Left lung (tissue), 4 donors: ENCODE measurements at regions not wholly inside any gene's neighbourhood (a gene's known extent, or its start where the extent isn't known, plus 50 kb on each side); places are given as distances from the start of the nearest gene placed in this dataset.

ENCODE experiments used
- ATAC-seq: fragments of 200-7000 bp; cut with Tn5 transposase; one replicate; pipeline ENCODE4 v1.9.1; 2020; ENCODE audit warnings: moderate library complexity
- DNase-seq, 4 donors: peaks; one replicate each; pipeline ENCODE4 v3.0.0-alpha.2; 2013 to 2020
- H3K27ac ChIP-seq, 2 donors: fragments of 200-600 bp; sonication (generic) in 1 of 2; one replicate each; pipeline versions ENCODE4 v1.5.0 to v1.8.0; 2020 to 2021
- H3K27me3 ChIP-seq, 2 donors: fragments of 200-600 bp; sonication (generic) in 1 of 2; one replicate each; pipeline versions ENCODE4 v1.5.0 to v1.8.0; 2020 to 2021
- H3K36me3 ChIP-seq, 2 donors: fragments of 200-600 bp; sonication (generic) in 1 of 2; one replicate each; pipeline versions ENCODE4 v1.5.0 to v1.8.0; 2020 to 2021
- H3K4me1 ChIP-seq, 2 donors: fragments of 200-600 bp; one replicate each; pipeline ENCODE4 v1.8.0; 2021
- H3K4me3 ChIP-seq, 2 donors: fragments of 200-600 bp; sonication (generic) in 1 of 2; one replicate each; pipeline versions ENCODE4 v1.5.0 to v1.8.0; 2020 to 2021; ENCODE audit warnings: mild to moderate bottlenecking in 1 of 2
- H3K9me3 ChIP-seq, 2 donors: fragments of 200-600 bp; sonication (generic) in 1 of 2; one replicate each; pipeline versions ENCODE4 v1.5.0 to v1.8.0; 2020 to 2021
- intact Hi-C, 2 donors: fragments of 100-400 bp; cut with DNase I; formaldehyde crosslinking; loops; one replicate each; pipeline versions ENCODE4 v1.11.2 to v1.14.2; 2022
- TF ChIP-seq, protein P1 (sequence below), 2 donors: fragments of 200-600 bp; sonication (generic) in 1 of 2; IDR thresholded peaks; one replicate each; pipeline versions ENCODE4 v1.5.0 to v1.8.0; 2021; ENCODE audit warnings: antibody characterized with exemption in 2 of 2
- donor health status: DM: no; HTN: yes; CAD: no.
- donor health status: DM: no; HTN: no; CAD: no.

DNA sequence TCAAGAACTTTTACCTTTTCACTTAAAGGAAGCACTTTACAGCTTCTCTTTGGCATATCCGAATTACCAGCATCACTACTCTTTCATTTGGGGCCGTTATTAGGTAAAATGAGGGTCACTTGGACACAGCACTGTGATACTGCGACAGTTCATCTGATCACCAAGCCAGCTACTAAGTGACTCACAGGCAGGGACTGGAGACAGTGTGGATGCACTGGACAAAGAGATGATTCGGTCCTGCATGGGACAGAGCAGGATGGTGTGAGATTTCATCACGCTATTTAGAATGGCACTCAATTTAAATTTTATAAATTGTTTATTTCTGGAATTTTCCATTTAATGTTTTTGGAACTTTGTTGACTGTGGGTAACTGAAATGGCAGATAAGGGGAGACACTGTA lies 166.9 kb upstream of the IL12A start:
- no peaks in the 10 kb centered on the region for H3K9me3 ChIP-seq
- no peak for DNase-seq
- TF ChIP-seq, protein P1, sequence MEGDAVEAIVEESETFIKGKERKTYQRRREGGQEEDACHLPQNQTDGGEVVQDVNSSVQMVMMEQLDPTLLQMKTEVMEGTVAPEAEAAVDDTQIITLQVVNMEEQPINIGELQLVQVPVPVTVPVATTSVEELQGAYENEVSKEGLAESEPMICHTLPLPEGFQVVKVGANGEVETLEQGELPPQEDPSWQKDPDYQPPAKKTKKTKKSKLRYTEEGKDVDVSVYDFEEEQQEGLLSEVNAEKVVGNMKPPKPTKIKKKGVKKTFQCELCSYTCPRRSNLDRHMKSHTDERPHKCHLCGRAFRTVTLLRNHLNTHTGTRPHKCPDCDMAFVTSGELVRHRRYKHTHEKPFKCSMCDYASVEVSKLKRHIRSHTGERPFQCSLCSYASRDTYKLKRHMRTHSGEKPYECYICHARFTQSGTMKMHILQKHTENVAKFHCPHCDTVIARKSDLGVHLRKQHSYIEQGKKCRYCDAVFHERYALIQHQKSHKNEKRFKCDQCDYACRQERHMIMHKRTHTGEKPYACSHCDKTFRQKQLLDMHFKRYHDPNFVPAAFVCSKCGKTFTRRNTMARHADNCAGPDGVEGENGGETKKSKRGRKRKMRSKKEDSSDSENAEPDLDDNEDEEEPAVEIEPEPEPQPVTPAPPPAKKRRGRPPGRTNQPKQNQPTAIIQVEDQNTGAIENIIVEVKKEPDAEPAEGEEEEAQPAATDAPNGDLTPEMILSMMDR (IDR thresholded peaks at IDR 0.05), result no peak
- H3K27me3 ChIP-seq, result no peaks in the 10 kb centered on the region
- peaks cover 3 to 6% of the 10 kb centered on the region in 2 donors for H3K4me1 ChIP-seq
- no peak overlapping the region for H3K27ac ChIP-seq
- ATAC-seq, result no peak
- intact Hi-C loops, result no loop called here
- no peak overlapping the region for H3K4me3 ChIP-seq
- H3K36me3 ChIP-seq, result no peaks in the 10 kb centered on the region

GRCh38 chr3:159823780-159824179 lies 164.9 kb upstream of the IL12A start:
- intact Hi-C loops, result no loop called here
- Histone ChIP-seq H3K27ac (no peak overlapping the region), H3K9me3 (no peaks in the 10 kb centered on the region), H3K4me3 (no peak overlapping the region), H3K27me3 (no peaks in the 10 kb centered on the region), H3K4me1 (peaks cover 3 to 10% of the 10 kb centered on the region in 2 donors), H3K36me3 (no peaks in the 10 kb centered on the region)
- DNase-seq (no peak), ATAC-seq (no peak)
- TF ChIP-seq, protein P1 (IDR thresholded peaks at IDR 0.05), result no peak

GRCh38 chr3:159824333-159824732 lies 164.3 kb upstream of the IL12A start:
- TF ChIP-seq, protein P1 (IDR thresholded peaks at IDR 0.05), result no peak
- DNase-seq (no peak), ATAC-seq (peak; percentile 68)
- Histone ChIP-seq H3K9me3 (no peaks in the 10 kb centered on the region), H3K27me3 (no peaks in the 10 kb centered on the region), H3K27ac (no peak overlapping the region), H3K4me3 (no peak overlapping the region), H3K36me3 (no peaks in the 10 kb centered on the region), H3K4me1 (peaks cover 4 to 15% of the 10 kb centered on the region in 2 donors)
- intact Hi-C loops, result no loop called here

DNA sequence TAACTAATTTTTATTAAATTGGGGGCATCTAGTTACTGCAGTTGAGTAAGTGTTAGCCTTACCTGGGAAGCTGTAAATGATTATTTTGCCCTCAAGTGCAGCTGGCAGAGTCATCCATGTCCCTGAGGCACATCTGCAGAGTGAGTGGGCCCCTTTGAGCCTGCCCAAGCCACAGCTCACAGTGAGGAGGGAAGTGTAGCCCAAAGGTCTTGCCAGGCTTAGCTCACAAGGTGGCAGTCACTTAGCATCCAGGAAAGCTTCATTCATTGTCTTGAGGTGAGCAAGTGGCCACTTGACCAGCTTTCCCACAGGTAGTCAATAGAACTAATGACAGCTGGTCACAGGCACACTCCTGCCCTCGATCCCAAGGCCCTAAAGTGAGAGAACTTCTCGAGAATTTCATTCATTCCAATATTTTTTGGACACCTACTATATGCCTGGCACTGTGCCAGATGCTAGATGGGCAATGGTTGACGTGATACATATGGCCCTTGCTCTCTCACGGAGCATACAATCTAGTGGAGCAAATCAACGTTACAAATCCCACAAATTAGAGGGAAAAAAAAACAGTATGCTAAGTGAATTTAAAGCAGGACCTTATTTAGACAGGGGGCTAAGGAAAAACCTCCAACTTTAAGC lies 163.3 kb upstream of the IL12A start:
- peak; percentile 22 for ATAC-seq
- DNase-seq, result no peak
- Histone ChIP-seq H3K9me3 (no peaks in the 10 kb centered on the region), H3K4me1 (peaks cover 10 to 24% of the 10 kb centered on the region in 2 donors), H3K27me3 (no peaks in the 10 kb centered on the region), H3K36me3 (no peaks in the 10 kb centered on the region), H3K4me3 (no peak overlapping the region), H3K27ac (no peak overlapping the region)
- TF ChIP-seq, protein P1 (IDR thresholded peaks at IDR 0.05), result no peak
- intact Hi-C loops, result no loop called here

GRCh38 chr3:159828542-159828943 lies 160.1 kb upstream of the IL12A start:
- intact Hi-C loops, result no loop called here
- H3K27ac ChIP-seq, result no peak overlapping the region
- no peaks in the 10 kb centered on the region for H3K27me3 ChIP-seq
- no peaks in the 10 kb centered on the region for H3K36me3 ChIP-seq
- H3K9me3 ChIP-seq, result no peaks in the 10 kb centered on the region
- H3K4me1 ChIP-seq, result peaks cover 7 to 29% of the 10 kb centered on the region in 2 donors
- TF ChIP-seq, protein P1 (IDR thresholded peaks at IDR 0.05), result peak; percentile 40 to 49
- DNase-seq, result no peak
- ATAC-seq, result peak; percentile 85
- H3K4me3 ChIP-seq, result no peak overlapping the region
